IMR-90 (cell line): ENCODE measurements at regions not wholly inside any gene's neighbourhood (a gene's known extent, or its start where the extent isn't known, plus 50 kb on each side); places are given as distances from the start of the nearest gene placed in this dataset.

Experiments
- ATAC-seq: fragments of 200-7000 bp; cut with Tn5 transposase; 2 replicates; pipeline ENCODE4 v1.9.1; 2020; ENCODE audit warnings: low read depth, mild to moderate bottlenecking, moderate library complexity
- BruUV-seq: library from RNA; stranded (reverse); fragments of 400-500 nt; replicated peaks from 2 replicates; lab custom pipeline; 2021; lab: Mats Ljungman, UMichigan
- CTCF ChIA-PET: fragments of 300-600 bp; formaldehyde crosslinking; extraction: SDS; loops from one replicate; lab custom pipeline; 2021; ENCODE audit warnings: antibody characterized with exemption; lab: Yijun Ruan, JAX
- POLR2A ChIA-PET: fragments of 300-600 bp; sonication (Branson Sonifier 250); formaldehyde crosslinking; loops from one replicate; lab custom pipeline; 2022; ENCODE audit warnings: antibody characterized with exemption; ENCODE audit not compliant: unreplicated experiment; lab: Charles Lee
- DNase-seq: peaks from one replicate; pipeline ENCODE4 v3.0.0; 2013
- H2AFZ ChIP-seq: replicated peaks from 2 replicates; pipeline ENCODE3; 2013; ENCODE audit warnings: low read length, mild to moderate bottlenecking; ENCODE audit not compliant: poor library complexity
- H2AK5ac ChIP-seq: 2 replicates; pipeline ENCODE4 v1.6.1; 2013; ENCODE audit warnings: low read depth, low read length, inconsistent platforms
- H2AK9ac ChIP-seq: replicated peaks from 2 replicates; pipeline ENCODE3; 2013; ENCODE audit warnings: mild to moderate bottlenecking, low read depth, low read length, moderate library complexity; ENCODE audit not compliant: poor library complexity
- H2BK120ac ChIP-seq: 2 replicates; pipeline ENCODE4 v1.6.1; 2013; ENCODE audit warnings: low read depth, low read length, inconsistent platforms
- H2BK15ac ChIP-seq: 3 replicates; pipeline ENCODE4 v1.6.1; 2013; ENCODE audit warnings: low read depth, low read length, inconsistent platforms
- H2BK20ac ChIP-seq: 2 replicates; pipeline ENCODE4 v1.6.1; 2013; ENCODE audit warnings: low read depth, mild to moderate bottlenecking, inconsistent platforms, low read length, moderate library complexity
- H2BK5ac ChIP-seq: 2 replicates; pipeline ENCODE4 v1.6.1; 2013; ENCODE audit warnings: mild to moderate bottlenecking, low read depth, low read length, inconsistent platforms; ENCODE audit not compliant: poor library complexity, severe bottlenecking
- H3K14ac ChIP-seq: replicated peaks from 2 replicates; pipeline ENCODE4 v1.6.1; 2013; ENCODE audit warnings: low read depth, low read length, inconsistent platforms
- H3K18ac ChIP-seq: 2 replicates; pipeline ENCODE4 v1.6.1; 2013; ENCODE audit warnings: low read depth, low read length, control low read depth
- H3K23ac ChIP-seq: 2 replicates; pipeline ENCODE4 v1.6.1; 2013; ENCODE audit warnings: low read depth, low read length, inconsistent platforms
- H3K27ac ChIP-seq: 2 replicates; pipeline ENCODE4 v1.5.1; 2013; ENCODE audit warnings: mild to moderate bottlenecking, control low read depth, low read length; ENCODE audit not compliant: insufficient read depth
- H3K27me3 ChIP-seq: 2 replicates; pipeline ENCODE4 v1.6.1; 2013; ENCODE audit warnings: low read length; ENCODE audit not compliant: control insufficient read depth, insufficient read depth
- H3K36me3 ChIP-seq: 2 replicates; pipeline ENCODE4 v1.6.1; 2013; ENCODE audit warnings: low read length, mixed read lengths; ENCODE audit not compliant: control insufficient read depth, insufficient read depth
- H3K4ac ChIP-seq: 2 replicates; pipeline ENCODE4 v1.6.1; 2013; ENCODE audit warnings: low read depth, low read length, inconsistent platforms
- H3K4me1 ChIP-seq: 2 replicates; pipeline ENCODE4 v1.6.1; 2013; ENCODE audit warnings: low read length, mixed read lengths; ENCODE audit not compliant: control insufficient read depth, insufficient read depth
- H3K4me2 ChIP-seq: 2 replicates; pipeline ENCODE4 v1.6.1; 2013; ENCODE audit warnings: low read depth, mild to moderate bottlenecking, control low read depth, low read length, moderate library complexity
- H3K4me3 ChIP-seq: 2 replicates; pipeline ENCODE4 v1.5.1; 2013; ENCODE audit warnings: low read depth, mild to moderate bottlenecking, control low read depth, low read length, moderate library complexity; ENCODE audit not compliant: insufficient read depth
- H3K56ac ChIP-seq: 2 replicates; pipeline ENCODE4 v1.6.1; 2013; ENCODE audit warnings: low read length, inconsistent platforms; ENCODE audit not compliant: insufficient read depth; ENCODE audit errors: extremely low read depth
- H3K79me1 ChIP-seq, 2 experiments: 2 replicates each; pipeline ENCODE4 v1.6.1; 2013; ENCODE audit warnings: low read length in 2 of 2, inconsistent platforms in 1 of 2, low read depth in 1 of 2
- H3K9ac ChIP-seq: 2 replicates; pipeline ENCODE4 v1.6.1; 2013; ENCODE audit warnings: low read depth, low read length, control low read depth
- H3K9me1 ChIP-seq: 2 replicates; pipeline ENCODE4 v1.6.1; 2013; ENCODE audit warnings: low read length, inconsistent platforms; ENCODE audit not compliant: insufficient read depth
- H3K9me3 ChIP-seq: 2 replicates; pipeline ENCODE4 v1.6.1; 2013; ENCODE audit warnings: low read length; ENCODE audit not compliant: control insufficient read depth, insufficient read depth
- H4K20me1 ChIP-seq: 2 replicates; pipeline ENCODE4 v1.6.1; 2013; ENCODE audit warnings: low read length, inconsistent platforms; ENCODE audit not compliant: insufficient read depth
- H4K5ac ChIP-seq: 2 replicates; pipeline ENCODE4 v1.6.1; 2013; ENCODE audit warnings: mild to moderate bottlenecking, low read depth, low read length, control low read depth
- H4K8ac ChIP-seq, 2 experiments: 2 replicates each; pipeline ENCODE4 v1.6.1; 2013; ENCODE audit warnings: low read depth in 2 of 2, low read length in 2 of 2, control low read depth in 1 of 2, inconsistent platforms in 1 of 2
- H4K91ac ChIP-seq: 2 replicates; pipeline ENCODE4 v1.6.1; 2013; ENCODE audit warnings: low read depth, low read length, inconsistent platforms; ENCODE audit not compliant: insufficient read depth
- BHLHE40 ChIP-seq: fragments of 150-350 bp; IDR thresholded peaks from 2 replicates; pipeline ENCODE4 v1.6.1; 2016; ENCODE audit warnings: mild to moderate bottlenecking, low read depth, low read length
- CEBPB ChIP-seq: IDR thresholded peaks from 2 replicates; pipeline ENCODE4 v1.6.1; 2012; ENCODE audit warnings: low read depth, low read length, improper control_type of control experiment
- CHD1 ChIP-seq: IDR thresholded peaks from 2 replicates; pipeline ENCODE4 v1.6.1; 2012; ENCODE audit warnings: low read depth, low read length, improper control_type of control experiment
- FOS ChIP-seq: fragments of 150-350 bp; IDR thresholded peaks from 2 replicates; pipeline ENCODE4 v1.6.1; 2016; ENCODE audit warnings: low read depth, low read length
- MAFK ChIP-seq: IDR thresholded peaks from 2 replicates; pipeline ENCODE4 v1.6.1; 2012; ENCODE audit warnings: low read depth, low read length, improper control_type of control experiment
- MAZ ChIP-seq: IDR thresholded peaks from 2 replicates; pipeline ENCODE4 v1.6.1; 2012; ENCODE audit warnings: low read depth, mild to moderate bottlenecking, low read length, improper control_type of control experiment, moderate library complexity, borderline replicate concordance
- MXI1 ChIP-seq: IDR thresholded peaks from 2 replicates; pipeline ENCODE4 v1.6.1; 2012; ENCODE audit warnings: low read depth, mild to moderate bottlenecking, low read length, moderate library complexity, borderline replicate concordance
- NFE2L2 ChIP-seq: fragments of 150-350 bp; IDR thresholded peaks from 2 replicates; pipeline ENCODE4 v1.6.1; 2016; ENCODE audit warnings: low read depth, mild to moderate bottlenecking, low read length
- POLR2A ChIP-seq: IDR thresholded peaks from 2 replicates; pipeline ENCODE4 v1.6.1; 2012; ENCODE audit warnings: mild to moderate bottlenecking, low read depth, low read length
- RAD21 ChIP-seq: IDR thresholded peaks from 2 replicates; pipeline ENCODE4 v1.6.1; 2012; ENCODE audit warnings: low read length, improper control_type of control experiment
- RCOR1 ChIP-seq: IDR thresholded peaks from 2 replicates; pipeline ENCODE4 v1.6.1; 2012; ENCODE audit warnings: mild to moderate bottlenecking, low read length, improper control_type of control experiment; ENCODE audit not compliant: insufficient replicate concordance
- RFX5 ChIP-seq: IDR thresholded peaks from 2 replicates; pipeline ENCODE4 v1.8.0; 2012; ENCODE audit warnings: low read depth, mild to moderate bottlenecking, low read length, moderate library complexity
- SMC3 ChIP-seq: fragments of 150-350 bp; IDR thresholded peaks from 2 replicates; pipeline ENCODE4 v1.6.1; 2016; ENCODE audit warnings: low read depth, mild to moderate bottlenecking, antibody characterized with exemption, low read length, moderate library complexity
- WGBS, 2 experiments: methylation state at CpG; one replicate each; pipeline versions ENCODE4 v1.1.5 to v1.1.7; 2013; ENCODE audit warnings: missing lambda C conversion rate in 2 of 2; ENCODE audit not compliant: insufficient read length in 1 of 2; ENCODE audit errors: extremely low coverage in 2 of 2; 5-methylcytosine and 5-hydroxymethylcytosine counted together
- dilution Hi-C: fragments of 300-500 bp; cut with HindIII; formaldehyde crosslinking; loops from one replicate; pipeline ENCODE4 v1.14.3; 2018; ENCODE audit warnings: low sequenced_read_pairs; ENCODE audit not compliant: unreplicated experiment
- in situ Hi-C: fragments of 300-500 bp; cut with MboI; formaldehyde crosslinking; loops from 3 replicates; pipeline ENCODE4 v1.14.3; 2019; ENCODE audit warnings: low sequenced_read_pairs, inconsistent platforms, mixed read lengths
- intact Hi-C: fragments of 100-400 bp; cut with micrococcal nuclease; formaldehyde crosslinking; loops from 2 replicates; pipeline ENCODE4 v1.10.0; 2022
- TF ChIP-seq, protein P1 (sequence below): fragments of 150-350 bp; IDR thresholded peaks from 2 replicates; pipeline ENCODE4 v1.6.1; 2017; ENCODE audit warnings: mild to moderate bottlenecking, antibody characterized with exemption, low read length, low read depth

- BruUV-seq, result no TSS peak
- Histone ChIP-seq H2AK9ac (no peak overlapping the region), H3K27me3 (no peaks in the 10 kb centered on the region), H3K9me3 (no peaks in the 10 kb centered on the region), H3K23ac (no peak overlapping the region), H3K14ac (0 out of 2 replicates have a peak overlapping the region, but pooled peaks have one; percentile 1), H3K4ac (peak overlapping the region; percentile 50), H3K36me3 (no peaks in the 10 kb centered on the region), H3K27ac (no peak overlapping the region), H3K79me1 (peaks cover 0 to 2% of the 10 kb centered on the region in 2 experiments; a peak in 2 of 4 replicates), H3K4me1 (peaks cover 10% of the 10 kb centered on the region; the same call in 1 of the 2 replicates), H2BK15ac (no peak overlapping the region; the same call in 2 of the 3 replicates), H2BK20ac (peak overlapping the region; percentile 28; the same call in 1 of the 2 replicates), H4K91ac (no peak overlapping the region), H3K56ac (no peak overlapping the region), H3K9ac (no peak overlapping the region), H2AK5ac (no peak overlapping the region), H3K4me2 (no peak overlapping the region), H3K4me3 (no peak overlapping the region), H3K18ac (peak overlapping the region; percentile 66; the same call in 1 of the 2 replicates), H2BK120ac (peak overlapping the region; percentile 38; the same call in 1 of the 2 replicates), H2AFZ (no peak overlapping the region), H4K5ac (no peak overlapping the region), H3K9me1 (peaks cover 1% of the 10 kb centered on the region; the same call in 1 of the 2 replicates), H4K8ac (peak overlapping the region in 1 of 2 experiments; percentile 33; a peak in 1 of 4 replicates), H4K20me1 (no peaks in the 10 kb centered on the region), H2BK5ac (peak overlapping the region; percentile 10)
- ChIA-PET POLR2A (no interaction called here), CTCF (interaction anchor here (0.9 kb wide), 1 partner anchor 105 kb away, joined by 3 read pairs; no protein-coding TSS in a partner anchor)
- DNase-seq (peak; percentile 28), ATAC-seq (no peak)
- 100% methylated on average over 1 of the region's 3 CpGs; no CpG with 5 or more reads in 1 of the 2 experiments for WGBS, 2 experiments
- TF ChIP-seq RCOR1 (no peak), MAFK (no peak), MAZ (no peak), RAD21 (no peak), BHLHE40 (no peak), CHD1 (no peak), POLR2A (no peak), NFE2L2 (no peak), RFX5 (no peak), FOS (no peak), MXI1 (no peak), CEBPB (no peak), SMC3 (no peak)
- TF ChIP-seq, protein P1, sequence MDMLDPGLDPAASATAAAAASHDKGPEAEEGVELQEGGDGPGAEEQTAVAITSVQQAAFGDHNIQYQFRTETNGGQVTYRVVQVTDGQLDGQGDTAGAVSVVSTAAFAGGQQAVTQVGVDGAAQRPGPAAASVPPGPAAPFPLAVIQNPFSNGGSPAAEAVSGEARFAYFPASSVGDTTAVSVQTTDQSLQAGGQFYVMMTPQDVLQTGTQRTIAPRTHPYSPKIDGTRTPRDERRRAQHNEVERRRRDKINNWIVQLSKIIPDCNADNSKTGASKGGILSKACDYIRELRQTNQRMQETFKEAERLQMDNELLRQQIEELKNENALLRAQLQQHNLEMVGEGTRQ, result no peak
- intact Hi-C loops, result no loop called here
- in situ Hi-C loops, result no loop called here
- dilution Hi-C loops, result no loop called here
Measured at GRCh38 chr3:104885214-104885814, 481.4 kb upstream of the ALCAM start.
